Fibroblast of villous mesenchyme (primary cell): ENCODE measurements at regions not wholly inside any gene's neighbourhood (a gene's known extent, or its start where the extent isn't known, plus 50 kb on each side); places are given as distances from the start of the nearest gene placed in this dataset.

Source experiments
- DNase-seq: peaks from one replicate; pipeline ENCODE4 v3.0.0-alpha.2; 2010; ENCODE audit warnings: low read depth
- H3K4me3 ChIP-seq: 2 replicates; pipeline ENCODE4 v1.5.1; 2011; ENCODE audit warnings: low read depth, mild to moderate bottlenecking, low read length
- TF ChIP-seq, protein P1 (sequence below): IDR thresholded peaks from 2 replicates; pipeline ENCODE4 v1.5.1; 2012; ENCODE audit warnings: low read depth, mild to moderate bottlenecking, low read length; ENCODE audit not compliant: insufficient read depth

GRCh38 chr16:73717266-73717974 lies 579.2 kb upstream of the PSMD7 start:
- no peak overlapping the region for H3K4me3 ChIP-seq
- TF ChIP-seq, protein P1, sequence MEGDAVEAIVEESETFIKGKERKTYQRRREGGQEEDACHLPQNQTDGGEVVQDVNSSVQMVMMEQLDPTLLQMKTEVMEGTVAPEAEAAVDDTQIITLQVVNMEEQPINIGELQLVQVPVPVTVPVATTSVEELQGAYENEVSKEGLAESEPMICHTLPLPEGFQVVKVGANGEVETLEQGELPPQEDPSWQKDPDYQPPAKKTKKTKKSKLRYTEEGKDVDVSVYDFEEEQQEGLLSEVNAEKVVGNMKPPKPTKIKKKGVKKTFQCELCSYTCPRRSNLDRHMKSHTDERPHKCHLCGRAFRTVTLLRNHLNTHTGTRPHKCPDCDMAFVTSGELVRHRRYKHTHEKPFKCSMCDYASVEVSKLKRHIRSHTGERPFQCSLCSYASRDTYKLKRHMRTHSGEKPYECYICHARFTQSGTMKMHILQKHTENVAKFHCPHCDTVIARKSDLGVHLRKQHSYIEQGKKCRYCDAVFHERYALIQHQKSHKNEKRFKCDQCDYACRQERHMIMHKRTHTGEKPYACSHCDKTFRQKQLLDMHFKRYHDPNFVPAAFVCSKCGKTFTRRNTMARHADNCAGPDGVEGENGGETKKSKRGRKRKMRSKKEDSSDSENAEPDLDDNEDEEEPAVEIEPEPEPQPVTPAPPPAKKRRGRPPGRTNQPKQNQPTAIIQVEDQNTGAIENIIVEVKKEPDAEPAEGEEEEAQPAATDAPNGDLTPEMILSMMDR = no peak
- peak; percentile 45 for DNase-seq

GRCh38 chr16:73714976-73715375 lies 581.6 kb upstream of the PSMD7 start:
- DNase-seq = no peak
- H3K4me3 ChIP-seq = no peak overlapping the region
- TF ChIP-seq, protein P1 = no peak

- peak; percentile 23 for DNase-seq
- no peak overlapping the region for H3K4me3 ChIP-seq
- TF ChIP-seq, protein P1 = peak; percentile 67
These were observed 582.7 kb upstream of the PSMD7 start for GRCh38 chr16:73713778-73714495.

GRCh38 chr16:73713251-73713650 lies 583.4 kb upstream of the PSMD7 start:
- no peak overlapping the region for H3K4me3 ChIP-seq
- TF ChIP-seq, protein P1 = no peak
- no peak for DNase-seq

- TF ChIP-seq, protein P1 = no peak
- DNase-seq = no peak
- no peak overlapping the region for H3K4me3 ChIP-seq
These were observed 585.1 kb upstream of the PSMD7 start for GRCh38 chr16:73711406-73712080.

GRCh38 chr16:73710526-73710925 lies 586.1 kb upstream of the PSMD7 start:
- DNase-seq = no peak
- no peak overlapping the region for H3K4me3 ChIP-seq
- TF ChIP-seq, protein P1 = no peak
